Chondrocyte (in vitro differentiated cells): ENCODE measurements at regions not wholly inside any gene's neighbourhood (a gene's known extent, or its start where the extent isn't known, plus 50 kb on each side); places are given as distances from the start of the nearest gene placed in this dataset.

Experiments
- DNase-seq: peaks from one replicate; pipeline ENCODE4 v3.0.0; 2021; ENCODE audit warnings: mixed read lengths, low spot score
- H3K27ac Mint-ChIP-seq: one replicate; pipeline ENCODE4 v1.8.0; 2021; ENCODE audit warnings: mild to moderate bottlenecking, moderate library complexity, mixed read lengths; ENCODE audit not compliant: unreplicated experiment
- H3K27me3 Mint-ChIP-seq: 2 replicates; pipeline ENCODE4 v1.8.0; 2021; ENCODE audit warnings: low read depth, mixed read lengths
- H3K36me3 Mint-ChIP-seq: 2 replicates; pipeline ENCODE4 v1.8.0; 2021; ENCODE audit warnings: low read depth, mixed read lengths
- H3K4me1 Mint-ChIP-seq: 2 replicates; pipeline ENCODE4 v1.8.0; 2021; ENCODE audit warnings: low read depth, mild to moderate bottlenecking, mixed read lengths
- H3K4me3 Mint-ChIP-seq: one replicate; pipeline ENCODE4 v1.8.0; 2021; ENCODE audit warnings: mild to moderate bottlenecking, moderate library complexity, mixed read lengths; ENCODE audit not compliant: unreplicated experiment
- H3K9me3 Mint-ChIP-seq: 2 replicates; pipeline ENCODE4 v1.8.0; 2021; ENCODE audit warnings: low read depth, mixed read lengths
- CTCF ChIP-seq: fragments of 200-600 bp; sonication (generic); IDR thresholded peaks from 2 replicates; pipeline ENCODE4 v1.5.0; 2021; ENCODE audit warnings: antibody characterized with exemption, mild to moderate bottlenecking, moderate library complexity

- TF ChIP-seq CTCF = no peak
- Mint-ChIP-seq H3K9me3 (no peaks in the 10 kb centered on the region), H3K4me3 (no peak overlapping the region), H3K36me3 (no peaks in the 10 kb centered on the region), H3K27ac (no peak overlapping the region), H3K4me1 (peaks cover 81% of the 10 kb centered on the region), H3K27me3 (no peaks in the 10 kb centered on the region)
- DNase-seq = no peak
These were observed 286.4 kb downstream of the PTBP2 start for GRCh38 chr1:97007840-97008604.

GRCh38 chr1:97010566-97011264 is 289.1 kb downstream of the PTBP2 start:
- peaks cover 81% of the 10 kb centered on the region for H3K4me1 Mint-ChIP-seq
- no peaks in the 10 kb centered on the region for H3K27me3 Mint-ChIP-seq
- no peaks in the 10 kb centered on the region for H3K36me3 Mint-ChIP-seq
- DNase-seq = no peak
- TF ChIP-seq CTCF = no peak
- H3K9me3 Mint-ChIP-seq = peaks cover 3% of the 10 kb centered on the region
- H3K27ac Mint-ChIP-seq = peak overlapping the region; percentile 72
- H3K4me3 Mint-ChIP-seq = no peak overlapping the region

- peak overlapping the region; percentile 70 for H3K27ac Mint-ChIP-seq
These were observed 291.6 kb downstream of the PTBP2 start for GRCh38 chr1:97013136-97013535.

GRCh38 chr1:97013941-97014340 is 292.4 kb downstream of the PTBP2 start:
- no peaks in the 10 kb centered on the region for H3K27me3 Mint-ChIP-seq
- DNase-seq = no peak
- peak overlapping the region; percentile 83 for H3K27ac Mint-ChIP-seq
- H3K4me1 Mint-ChIP-seq = peaks cover 62% of the 10 kb centered on the region
- peaks cover 3% of the 10 kb centered on the region for H3K9me3 Mint-ChIP-seq
- H3K36me3 Mint-ChIP-seq = no peaks in the 10 kb centered on the region
- no peak overlapping the region for H3K4me3 Mint-ChIP-seq
- no peak for TF ChIP-seq CTCF

More at GRCh38 chr1:97013136-97013535, 291.6 kb downstream of the PTBP2 start:
- Mint-ChIP-seq H3K36me3 (no peaks in the 10 kb centered on the region), H3K4me3 (no peak overlapping the region), H3K27me3 (no peaks in the 10 kb centered on the region), H3K9me3 (peaks cover 3% of the 10 kb centered on the region), H3K4me1 (peaks cover 66% of the 10 kb centered on the region)
- TF ChIP-seq CTCF = no peak
- no peak for DNase-seq

GRCh38 chr1:97014426-97014825 is 292.8 kb downstream of the PTBP2 start:
- Mint-ChIP-seq H3K4me1 (peaks cover 60% of the 10 kb centered on the region), H3K27me3 (no peaks in the 10 kb centered on the region), H3K9me3 (peaks cover 3% of the 10 kb centered on the region), H3K36me3 (no peaks in the 10 kb centered on the region), H3K27ac (peak overlapping the region; percentile 59), H3K4me3 (no peak overlapping the region)
- TF ChIP-seq CTCF = no peak
- DNase-seq = no peak
